ENCODE measurements at regions not wholly inside any gene's neighbourhood (a gene's known extent, or its start where the extent isn't known, plus 50 kb on each side); places are given as distances from the start of the nearest gene placed in this dataset.
"Not testable (repeated sequence)": the region's sequence is repeated elsewhere in the genome, so short reads cannot be mapped to it uniquely, and the experiment has no call there.

DNA sequence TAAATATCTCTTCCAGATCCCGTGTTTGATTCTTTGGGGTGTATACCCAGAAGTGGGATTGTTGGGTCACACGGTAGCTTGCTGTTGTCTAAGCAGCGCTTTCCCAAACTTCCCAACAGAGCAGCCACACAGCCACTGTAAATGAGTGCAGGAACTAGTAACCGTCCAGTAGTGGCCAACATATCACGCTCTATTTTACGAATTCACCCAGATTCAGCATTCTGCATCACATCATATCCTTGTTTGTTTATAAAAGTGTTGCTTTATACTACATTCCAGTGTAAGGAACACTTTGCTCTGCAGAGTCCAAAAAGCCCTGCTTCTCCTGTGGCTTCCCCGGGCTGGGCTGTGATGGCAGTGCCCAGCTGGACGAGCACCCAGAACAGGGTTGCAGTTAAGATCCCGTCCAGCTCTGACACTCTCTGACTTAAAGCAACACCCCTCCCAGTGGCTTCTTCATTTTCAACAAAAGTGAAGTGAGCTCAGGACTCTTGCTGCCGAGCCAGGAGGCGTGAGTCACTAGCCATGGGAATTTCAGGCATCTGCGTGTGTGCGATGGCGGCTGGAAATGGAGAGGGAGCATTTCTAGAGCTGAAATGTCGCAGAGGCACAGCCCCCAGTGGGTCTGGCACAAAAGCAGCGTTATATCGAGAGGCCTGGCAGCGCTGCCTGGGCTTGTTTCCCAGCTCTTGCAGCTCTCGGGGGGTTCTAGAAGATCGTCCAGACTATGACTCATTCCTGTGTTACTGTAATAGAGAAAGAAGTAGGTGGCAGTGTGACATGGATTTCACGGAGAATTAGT, 216.3 kb upstream of the ECI2 start:
- peak; percentile 87 for DNase-seq (ENCODE audit: low read depth)

DNA sequence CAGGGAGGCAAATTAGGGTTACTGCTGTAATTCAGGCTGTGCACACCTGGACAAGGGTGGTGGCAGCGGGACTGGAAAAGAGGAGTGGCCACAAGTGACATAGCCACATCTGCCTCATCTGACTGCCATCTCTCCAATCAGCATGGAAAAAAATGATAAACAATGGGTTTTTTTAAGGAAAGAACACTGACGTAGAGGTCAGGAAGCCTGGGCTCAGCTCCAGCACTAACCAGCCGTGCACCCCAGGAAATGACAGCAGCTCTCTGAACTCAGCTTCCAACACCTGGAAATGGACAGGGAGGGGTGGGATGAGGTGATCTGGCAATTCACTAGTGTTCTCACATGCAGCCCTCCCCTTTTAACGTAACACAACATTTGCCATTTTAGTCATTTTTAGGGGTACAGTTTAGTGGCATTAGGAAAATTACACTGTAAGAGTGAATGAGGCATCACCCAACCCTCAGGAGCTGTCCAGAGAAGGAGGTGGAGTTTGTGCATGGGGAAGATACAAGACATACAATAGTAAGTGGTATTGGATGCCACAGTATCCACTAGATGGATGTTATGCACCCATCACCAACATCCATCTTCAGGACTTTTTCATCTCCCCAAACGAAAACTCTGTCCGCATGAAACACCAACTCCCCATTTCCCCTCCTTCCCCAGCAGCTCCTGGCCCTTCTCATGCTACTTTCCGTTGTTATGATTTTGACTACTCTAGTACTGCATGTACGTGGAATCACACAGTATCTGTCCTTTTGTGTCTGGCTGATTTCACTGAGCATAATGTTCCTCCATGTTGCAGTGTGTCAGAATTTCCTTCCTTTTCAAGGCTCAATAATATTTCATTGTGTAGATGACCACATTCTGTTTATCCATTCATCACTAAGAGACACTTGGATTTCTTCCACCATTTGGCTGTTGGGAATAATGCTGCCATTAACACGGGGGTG, 215.5 kb upstream of the ECI2 start:
- DNase-seq (ENCODE audit: low read depth) = no peak

DNA sequence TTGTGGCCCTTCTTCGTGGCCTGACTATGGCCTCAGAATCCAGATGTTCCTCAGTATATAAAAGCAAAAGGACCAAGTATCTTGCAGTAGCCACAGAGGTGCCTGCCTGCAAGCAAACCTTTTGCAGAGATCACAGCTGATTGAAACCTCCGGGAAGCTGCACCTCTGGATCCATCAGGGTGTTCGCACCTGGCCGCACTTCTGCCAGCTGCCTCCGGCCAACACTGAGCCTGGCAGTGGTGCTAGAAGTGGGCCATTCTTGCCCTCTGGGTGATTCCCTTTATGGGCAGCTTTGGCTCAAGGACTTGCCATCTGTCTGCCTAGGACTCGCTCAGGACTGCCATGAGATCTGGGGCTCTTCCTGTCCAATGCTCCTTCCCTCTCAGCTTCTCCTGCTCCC, 214.6 kb upstream of the ECI2 start:
- DNase-seq (ENCODE audit: low read depth) = no peak

DNA sequence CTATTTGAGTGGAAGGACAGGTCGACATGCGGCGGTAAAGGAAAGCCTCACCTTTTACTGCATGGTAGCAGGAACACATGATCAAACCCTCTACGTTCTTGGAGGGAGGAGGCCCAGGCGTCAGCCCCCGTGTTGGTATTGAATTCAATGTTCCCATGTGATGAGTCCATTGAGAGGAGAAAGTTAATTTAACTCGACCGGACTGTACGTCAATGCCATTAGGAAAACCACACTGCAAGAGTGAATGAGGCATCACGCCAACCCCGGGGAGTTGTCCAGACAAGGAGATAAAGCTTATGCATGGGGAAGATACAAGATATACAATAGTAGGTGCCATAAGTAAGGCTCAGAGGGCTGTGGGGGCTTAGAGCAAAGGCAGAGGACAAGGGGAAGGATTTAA, 213.9 kb upstream of the ECI2 start:
- no peak for DNase-seq (ENCODE audit: low read depth)

DNA sequence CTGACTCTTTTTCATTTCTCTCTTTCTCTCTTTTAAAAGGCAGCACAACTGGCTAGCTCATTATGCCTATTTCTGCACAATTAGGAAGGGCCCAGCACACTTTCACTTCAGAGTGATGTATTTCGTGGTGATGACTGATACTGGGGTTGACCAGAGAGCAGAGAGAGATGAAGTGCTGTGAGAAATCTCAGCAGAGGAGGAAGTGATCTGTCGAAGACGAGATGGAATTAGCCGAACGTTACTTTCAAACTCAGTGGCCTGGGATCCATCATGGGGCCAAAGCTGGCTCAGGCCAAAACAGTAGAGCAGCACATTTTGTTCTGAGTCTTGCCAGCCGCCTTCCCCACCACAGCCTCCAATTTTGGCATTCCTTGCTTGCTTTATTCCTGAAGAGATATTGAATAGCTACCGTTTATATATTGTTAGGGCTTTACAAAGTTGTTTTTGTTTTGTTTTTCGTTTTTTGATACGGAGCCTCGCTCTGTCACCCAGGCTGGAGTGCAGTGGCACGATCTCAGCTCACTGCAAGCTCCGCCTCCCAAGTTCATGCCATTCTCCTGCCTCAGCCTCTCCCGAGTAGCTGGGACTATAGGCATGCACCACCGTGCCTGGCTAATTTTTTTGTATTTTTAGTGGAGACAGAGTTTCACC, 213.2 kb upstream of the ECI2 start:
- no peak for DNase-seq (ENCODE audit: low read depth)

DNA sequence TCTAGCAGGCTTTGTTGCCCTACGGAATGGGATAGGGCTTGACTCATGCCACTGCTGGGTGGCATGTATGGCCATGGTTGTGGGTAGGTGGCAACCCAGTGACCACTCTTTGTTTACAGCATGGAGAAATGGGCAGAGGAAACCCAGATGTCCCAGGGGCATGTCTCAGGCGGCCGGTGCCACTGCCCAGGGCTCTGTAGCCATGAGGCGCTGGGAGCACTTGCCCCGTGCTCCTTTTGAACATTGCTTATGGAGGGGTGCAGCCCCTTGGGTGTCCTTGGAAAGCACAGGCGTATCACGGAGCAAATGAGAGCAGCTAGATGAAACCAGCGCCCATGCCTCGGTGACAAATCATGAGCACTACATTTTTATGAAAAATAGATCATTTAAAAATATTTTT, 212.5 kb upstream of the ECI2 start:
- DNase-seq (ENCODE audit: low read depth) = no peak

DNA sequence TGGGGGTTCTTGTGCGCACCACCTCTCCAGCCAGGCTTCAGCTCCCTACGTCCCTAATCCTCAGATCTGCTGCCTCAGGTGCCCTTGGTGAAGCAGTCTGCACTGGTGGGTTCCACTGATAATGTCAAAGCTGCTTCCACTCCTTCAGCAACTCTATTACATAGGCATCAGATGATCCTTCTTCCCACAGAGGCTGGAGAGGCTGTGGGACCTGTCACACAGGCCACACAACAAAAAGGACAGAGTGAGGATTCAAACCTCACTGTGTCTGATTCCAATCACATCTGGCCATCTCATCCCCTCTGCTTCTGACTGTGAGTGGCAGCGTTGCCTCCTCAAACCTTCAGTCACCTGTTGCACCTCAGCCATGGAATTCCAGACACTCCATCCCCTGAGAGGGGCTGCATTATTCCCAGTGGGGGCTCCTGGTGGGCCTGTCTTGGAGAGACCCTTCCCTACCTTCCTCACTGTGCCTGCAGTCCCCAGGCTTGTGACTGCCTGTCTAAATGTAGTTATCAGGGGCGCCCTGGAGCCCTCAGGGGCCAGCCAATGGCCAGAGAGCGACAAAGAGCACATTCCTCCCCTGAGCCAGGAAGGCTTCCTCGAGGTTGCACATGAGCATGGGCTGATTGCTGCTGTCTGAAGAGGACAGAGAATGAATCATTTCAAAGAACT, 211.4 kb upstream of the ECI2 start:
- DNase-seq (ENCODE audit: low read depth) = no peak

DNA sequence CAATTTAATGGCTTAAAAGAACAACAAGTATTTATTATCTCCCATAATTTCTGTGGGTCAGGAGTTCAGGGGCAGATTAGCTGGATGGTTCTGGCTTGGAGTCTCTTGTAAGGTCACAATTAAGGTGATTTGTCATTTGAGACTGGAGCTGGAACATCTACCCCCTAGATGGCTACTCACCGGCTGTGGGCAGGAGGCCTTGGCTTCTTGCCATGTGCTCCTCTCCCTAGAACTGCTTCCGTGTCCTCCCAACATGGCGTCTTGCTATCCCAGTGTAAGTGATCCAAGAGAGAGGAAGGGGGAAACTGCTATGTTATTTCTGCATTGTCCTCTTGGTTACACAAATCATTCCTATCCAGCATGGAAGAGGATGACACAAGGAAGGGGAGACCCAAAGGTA, 210.2 kb upstream of the ECI2 start:
- DNase-seq (ENCODE audit: low read depth) = no peak

DNA sequence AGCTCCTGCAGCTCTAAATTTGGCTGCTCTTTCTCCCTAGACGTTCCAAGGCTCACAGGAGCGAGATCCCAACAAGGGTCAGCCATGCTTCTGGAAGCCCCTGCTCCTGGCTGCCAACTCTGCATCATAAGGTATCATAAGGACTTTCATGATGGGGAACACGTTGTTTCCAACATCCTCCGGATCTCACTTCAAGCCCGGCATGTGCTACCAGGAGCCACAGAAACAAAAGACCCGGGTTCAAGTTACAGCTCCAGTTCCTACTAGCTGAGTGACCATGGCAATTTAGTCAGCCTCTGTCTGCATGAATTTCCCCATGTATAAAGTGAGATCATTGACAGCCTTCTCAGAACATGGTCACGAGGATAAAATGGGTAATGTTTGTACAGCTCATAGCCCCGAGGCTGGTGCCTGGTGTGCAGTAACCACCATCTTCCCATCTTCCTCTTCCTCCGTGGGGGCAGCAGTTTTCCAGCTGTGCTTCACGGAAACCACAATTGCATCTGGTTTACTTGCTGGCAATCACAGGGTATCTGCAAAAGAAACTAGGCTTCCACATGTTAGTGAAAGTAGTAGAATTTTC, 209.0 kb upstream of the ECI2 start:
- peak; percentile 52 for DNase-seq (ENCODE audit: low read depth)

DNA sequence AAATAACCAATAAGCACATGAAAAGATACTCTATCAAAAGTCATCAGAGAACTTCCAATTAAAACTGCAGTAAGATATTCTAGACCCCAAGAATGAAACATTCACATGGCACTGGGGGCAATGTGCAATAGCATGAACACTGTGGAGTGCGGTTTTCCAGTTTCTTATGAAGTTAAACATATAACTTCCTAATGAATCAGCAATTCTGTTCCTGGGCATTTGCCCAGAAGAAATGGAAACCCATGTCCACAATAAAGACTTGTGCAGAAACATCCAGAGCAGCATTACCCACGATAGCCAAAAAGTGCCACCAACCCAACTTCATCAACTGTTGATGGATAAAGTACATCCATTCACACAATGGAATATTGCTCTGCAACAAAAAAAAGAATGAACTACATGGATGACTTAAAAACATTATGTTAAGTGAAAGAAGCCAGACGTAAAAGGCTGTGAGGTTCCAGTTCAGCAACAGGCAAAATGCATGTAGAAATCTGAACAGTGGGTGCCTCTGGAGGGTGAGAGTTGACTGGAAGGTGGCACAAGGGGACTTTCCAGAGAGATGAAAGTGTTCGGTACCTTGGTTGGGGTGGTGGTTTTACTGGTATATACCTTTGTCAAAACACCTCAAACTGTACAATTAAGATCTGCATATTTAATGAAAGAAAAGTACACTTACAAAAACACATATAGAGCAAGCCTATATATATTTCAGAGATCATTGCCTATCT, 207.2 kb upstream of the ECI2 start:
- no peak for DNase-seq (ENCODE audit: low read depth)

DNA sequence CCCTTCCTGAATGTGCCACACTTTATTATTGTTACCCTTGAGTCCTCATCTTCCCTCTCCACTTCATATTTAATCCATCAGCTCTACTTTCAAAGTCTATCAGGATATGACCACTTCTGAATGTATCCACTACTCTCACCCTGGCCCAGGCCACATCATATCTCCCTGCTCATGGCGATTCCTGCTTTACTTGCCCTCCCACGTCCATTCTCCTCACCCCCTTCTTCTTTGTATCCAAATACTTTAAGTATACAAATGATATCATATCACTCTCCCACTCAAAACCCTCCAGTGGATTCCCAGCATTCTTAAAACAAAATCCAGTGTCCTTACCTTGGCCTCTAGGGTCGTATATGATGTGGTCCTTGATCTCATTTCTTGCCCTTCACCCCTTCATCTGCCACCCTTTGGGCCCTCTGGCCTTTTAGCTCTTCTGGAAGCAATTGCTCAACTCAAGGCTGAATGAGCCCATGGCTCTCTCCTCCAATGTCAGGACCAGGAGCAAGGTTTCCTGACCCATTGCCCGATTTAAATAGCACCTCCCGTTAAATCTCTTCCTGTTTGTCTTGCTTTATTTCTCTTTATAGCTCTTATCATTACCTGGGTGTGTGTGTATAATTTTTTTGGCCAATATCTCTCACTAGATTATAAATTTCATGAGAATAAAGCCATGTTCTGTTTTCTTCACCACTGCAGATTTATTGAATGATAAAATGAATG, 205.9 kb upstream of the ECI2 start:
- no peak for DNase-seq (ENCODE audit: low read depth)

DNA sequence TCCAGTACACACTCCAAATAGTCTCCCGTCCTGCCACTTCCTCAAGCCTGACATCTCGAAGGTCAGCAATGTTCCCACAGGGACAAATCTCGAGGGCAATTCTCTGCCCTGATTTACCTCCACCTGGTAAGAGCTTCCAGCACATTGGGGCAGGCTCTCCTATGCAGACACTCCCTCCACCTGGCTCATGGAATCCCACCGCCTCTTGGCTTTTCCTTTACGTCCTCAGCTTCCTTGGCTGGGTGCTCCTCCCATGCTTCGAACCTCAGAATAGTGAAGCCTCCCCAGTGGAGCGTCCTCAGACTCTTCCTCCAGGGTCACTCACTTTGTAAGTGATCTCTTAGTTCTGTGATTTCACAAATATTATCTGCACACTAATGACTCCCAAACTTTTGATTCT, 205.2 kb upstream of the ECI2 start:
- DNase-seq (ENCODE audit: low read depth) = no peak

DNA sequence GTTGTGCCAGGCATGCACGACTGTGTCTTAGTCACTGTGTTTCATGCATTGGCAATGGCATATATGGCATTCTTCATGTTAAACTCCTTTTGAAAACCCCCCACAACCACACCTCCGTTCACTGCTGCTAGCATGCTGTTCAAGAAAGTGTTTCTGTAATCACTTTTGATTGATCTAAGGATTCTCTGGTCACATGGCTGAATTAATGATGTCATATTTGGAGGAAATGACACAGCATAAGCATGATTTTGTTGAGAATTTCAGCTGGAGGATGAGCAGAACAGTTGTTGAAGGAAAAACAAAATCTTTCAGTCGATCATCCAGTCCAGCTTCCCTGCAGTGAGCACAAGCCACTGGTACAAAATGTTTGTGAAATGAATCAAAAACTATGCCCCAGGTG, 203.5 kb upstream of the ECI2 start:
- no peak for DNase-seq (ENCODE audit: low read depth)

DNA sequence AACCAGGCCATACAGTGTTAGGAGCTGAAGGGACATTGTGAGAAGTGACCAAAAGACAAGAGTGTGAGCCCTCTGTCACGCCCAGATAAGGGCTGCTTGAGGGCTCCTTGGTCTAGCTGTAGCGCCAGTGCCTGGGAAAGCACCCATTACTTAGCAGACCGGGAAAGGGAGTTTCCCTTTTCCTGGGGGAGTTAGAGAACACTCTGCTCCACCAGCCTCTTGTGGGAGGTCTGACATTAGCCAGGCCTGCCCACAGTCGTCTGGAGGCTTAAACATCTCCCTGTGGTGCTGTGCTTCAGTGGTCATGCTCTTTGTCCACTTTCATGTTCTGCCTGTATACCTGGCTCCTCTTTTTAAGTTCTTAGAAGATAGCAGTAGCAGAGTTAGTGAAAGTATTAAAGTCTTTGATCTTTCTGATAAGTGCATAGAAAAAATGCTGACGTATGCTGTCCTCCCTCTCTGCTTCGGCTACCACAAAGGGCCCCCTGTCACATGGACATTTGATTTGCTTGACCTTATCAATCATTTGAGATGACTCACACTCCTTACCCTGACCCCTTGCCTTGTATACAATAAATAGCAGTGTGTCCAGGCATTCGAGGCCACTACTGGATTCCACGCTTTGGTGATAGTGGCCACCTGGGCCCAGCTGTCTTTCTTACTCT, 201.5 kb upstream of the ECI2 start:
- DNase-seq (ENCODE audit: low read depth) = no peak

DNA sequence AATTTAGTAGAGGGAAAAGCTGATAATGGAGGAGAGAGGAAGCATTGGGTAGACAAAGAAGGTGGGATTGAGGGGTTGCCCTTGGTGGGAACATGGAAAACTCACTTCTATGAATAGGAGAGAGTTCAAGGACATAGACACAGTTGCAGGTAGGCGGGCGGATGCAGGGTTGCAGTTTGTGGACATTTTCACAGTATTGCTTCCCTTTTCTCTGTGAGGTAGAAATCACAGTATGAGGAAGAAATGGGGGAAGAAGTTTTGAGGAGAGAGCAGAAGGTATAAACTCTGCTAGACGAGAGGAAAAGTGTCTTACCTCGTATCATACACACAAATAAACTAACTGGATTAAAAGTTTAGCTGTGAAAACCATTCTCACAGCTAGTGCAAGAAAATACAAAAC, 200.7 kb upstream of the ECI2 start:
- no peak for DNase-seq (ENCODE audit: low read depth)

DNA sequence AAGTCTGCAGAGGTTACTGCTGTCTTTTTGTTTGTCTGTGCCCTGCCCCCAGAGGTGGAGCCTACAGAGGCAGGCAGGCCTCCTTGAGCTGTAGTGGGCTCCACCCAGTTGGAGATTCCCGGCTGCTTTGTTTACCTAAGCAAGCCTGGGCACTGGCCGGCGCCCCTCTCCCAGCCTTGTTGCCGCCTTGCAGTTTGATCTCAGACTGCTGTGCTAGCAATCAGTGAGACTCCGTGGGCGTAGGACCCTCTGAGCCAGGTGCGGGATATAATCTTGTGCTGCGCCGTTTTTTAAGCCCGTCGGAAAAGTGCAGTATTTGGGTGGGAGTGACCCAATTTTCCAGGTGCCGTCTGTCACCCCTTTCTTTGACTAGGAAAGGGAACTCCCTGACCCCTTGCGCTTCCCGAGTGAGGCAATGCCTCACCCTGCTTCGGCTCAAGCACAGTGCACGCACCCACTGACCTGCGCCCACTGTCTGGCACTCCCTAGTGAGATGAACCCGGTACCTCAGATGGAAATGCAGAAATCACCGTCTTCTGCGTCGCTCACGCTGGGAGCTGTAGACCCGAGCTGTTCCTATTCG, 198.9 kb upstream of the ECI2 start:
- not testable (repeated sequence) for DNase-seq (ENCODE audit: low read depth)

DNA sequence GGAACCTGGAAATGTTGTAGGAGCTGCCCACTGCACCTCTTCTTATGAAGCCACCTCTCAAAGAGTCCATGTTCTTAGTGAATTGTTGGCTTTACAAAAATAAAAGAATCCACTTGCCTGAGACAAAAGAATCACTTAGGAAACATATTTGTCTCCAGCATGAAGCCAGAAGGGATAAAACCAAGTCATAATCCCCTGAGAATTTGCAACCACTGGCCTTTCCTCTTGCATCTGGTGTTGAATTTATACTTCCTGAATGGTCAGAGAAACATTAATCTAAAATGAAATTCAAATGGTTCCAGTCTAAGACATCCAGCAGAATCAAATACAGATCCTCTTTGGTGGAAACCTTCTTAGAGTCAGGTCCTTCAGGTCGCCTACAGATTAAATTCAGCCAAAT, 192.5 kb upstream of the ECI2 start:
- peak; percentile 30 for DNase-seq (ENCODE audit: low read depth)

DNA sequence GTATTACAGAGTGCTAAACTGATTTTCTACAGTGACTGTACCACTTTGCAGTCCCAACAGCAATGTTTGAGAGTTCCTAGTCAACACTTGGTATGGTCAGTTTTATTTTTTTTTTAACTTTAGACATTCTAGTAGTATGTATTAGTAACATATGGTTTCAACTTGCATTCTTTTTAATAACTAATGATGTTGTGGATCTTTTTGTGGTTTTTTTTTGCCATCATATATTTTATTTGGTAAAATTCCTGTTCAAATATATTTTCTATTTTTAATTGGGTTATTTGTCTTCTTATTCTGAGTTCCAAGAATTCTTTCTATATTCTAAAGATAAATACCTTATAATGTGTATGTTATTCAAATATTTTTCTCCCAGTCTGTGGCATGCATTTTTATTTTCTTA, 189.4 kb upstream of the ECI2 start:
- no peak for DNase-seq (ENCODE audit: low read depth)

DNA sequence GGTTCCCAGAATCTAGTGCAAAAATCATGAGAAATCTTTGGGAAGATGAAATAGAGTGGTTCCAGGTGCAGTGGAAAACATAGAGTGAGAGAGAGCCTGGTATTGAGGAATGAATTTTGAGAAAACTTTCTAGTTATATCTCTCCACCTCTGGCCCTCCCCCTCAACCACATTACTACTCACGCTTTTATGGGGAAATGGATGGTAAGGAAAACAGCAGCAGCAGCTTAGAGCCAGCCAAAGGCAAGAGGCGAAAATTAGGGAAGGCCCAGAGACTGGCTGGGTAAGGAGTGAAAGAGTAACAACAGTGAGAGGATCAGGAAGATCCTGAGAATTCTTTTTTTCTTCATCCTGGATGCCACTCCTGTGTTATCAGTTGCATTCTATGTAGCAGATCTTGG, 187.9 kb upstream of the ECI2 start:
- DNase-seq (ENCODE audit: low read depth) = no peak
